Loucy (cell line): ENCODE measurements at regions not wholly inside any gene's neighbourhood (a gene's known extent, or its start where the extent isn't known, plus 50 kb on each side); places are given as distances from the start of the nearest gene placed in this dataset.

Experiments
- H2AFZ ChIP-seq: fragments of 200-600 bp; sonication (generic); 2 replicates; pipeline ENCODE4 v1.6.0; 2016; ENCODE audit warnings: antibody characterized with exemption, mild to moderate bottlenecking, low read length, moderate library complexity
- H3F3A ChIP-seq: fragments of 200-600 bp; 2 replicates; pipeline ENCODE4 v1.6.0; 2016; ENCODE audit warnings: antibody characterized with exemption, low read depth, mild to moderate bottlenecking
- H3K27me3 ChIP-seq: fragments of 200-600 bp; sonication (generic); 2 replicates; pipeline ENCODE4 v1.6.1; 2014; ENCODE audit warnings: low read length, mild to moderate bottlenecking; ENCODE audit not compliant: insufficient read depth, poor library complexity, severe bottlenecking
- H3K36me3 ChIP-seq: fragments of 200-600 bp; sonication (generic); 2 replicates; pipeline ENCODE4 v1.6.1; 2016; ENCODE audit warnings: low read length; ENCODE audit not compliant: insufficient read depth
- H3K4me1 ChIP-seq: fragments of 200-600 bp; sonication (generic); 2 replicates; pipeline ENCODE4 v1.5.1; 2014; ENCODE audit warnings: low read length, mild to moderate bottlenecking; ENCODE audit not compliant: insufficient read depth, poor library complexity, severe bottlenecking
- H3K4me2 ChIP-seq: fragments of 200-600 bp; sonication (generic); 2 replicates; pipeline ENCODE4 v1.6.0; 2014; ENCODE audit warnings: antibody characterized with exemption, low read length, low read depth, mild to moderate bottlenecking; ENCODE audit not compliant: poor library complexity, severe bottlenecking
- H3K4me3 ChIP-seq: fragments of 200-600 bp; sonication (generic); 2 replicates; pipeline ENCODE4 v1.5.1; 2014; ENCODE audit warnings: low read length, mild to moderate bottlenecking, mixed read lengths; ENCODE audit not compliant: poor library complexity, severe bottlenecking
- H3K79me2 ChIP-seq: fragments of 200-600 bp; sonication (generic); 2 replicates; pipeline ENCODE4 v1.6.1; 2014; ENCODE audit warnings: low read length; ENCODE audit not compliant: insufficient read depth
- H3K9ac ChIP-seq: fragments of 200-600 bp; sonication (generic); 2 replicates; pipeline ENCODE4 v1.6.0; 2014; ENCODE audit warnings: mild to moderate bottlenecking, low read depth, low read length, moderate library complexity; ENCODE audit not compliant: poor library complexity, severe bottlenecking
- H3K9me2 ChIP-seq: fragments of 200-600 bp; sonication (generic); replicated peaks from 2 replicates; pipeline ENCODE4 v1.6.1; 2016; ENCODE audit warnings: low read depth, low read length, mixed read lengths
- H3K9me3 ChIP-seq: fragments of 200-600 bp; sonication (generic); 2 replicates; pipeline ENCODE4 v1.6.1; 2014; ENCODE audit warnings: mild to moderate bottlenecking, antibody characterized with exemption, low read length, low read depth; ENCODE audit not compliant: insufficient read depth
- H4K20me1 ChIP-seq: fragments of 200-600 bp; sonication (generic); 2 replicates; pipeline ENCODE4 v1.6.0; 2014; ENCODE audit warnings: antibody characterized with exemption, low read length, mild to moderate bottlenecking; ENCODE audit not compliant: insufficient read depth, poor library complexity, severe bottlenecking
- CTCF ChIP-seq: fragments of 200-600 bp; sonication (generic); conservative IDR thresholded peaks from 2 replicates; pipeline ENCODE4 v1.5.1; 2014; ENCODE audit warnings: mild to moderate bottlenecking, antibody characterized with exemption, low read length
- EZH2phosphoT487 ChIP-seq: fragments of 200-600 bp; IDR thresholded peaks from 2 replicates; pipeline ENCODE4 v1.6.1; 2018; ENCODE audit warnings: antibody characterized with exemption, mild to moderate bottlenecking, moderate library complexity, borderline replicate concordance

- H2AFZ ChIP-seq, result peak overlapping the region; percentile 78
Measured at GRCh38 chr13:87274209-87274819, 396.9 kb upstream of the SLITRK5 start.

GRCh38 chr13:87280139-87280538 is 391.0 kb upstream of the SLITRK5 start:
- no peak overlapping the region for H3K4me3 ChIP-seq
- H3K79me2 ChIP-seq, result no peaks in the 10 kb centered on the region
- no peak overlapping the region for H3K9ac ChIP-seq
- no peaks in the 10 kb centered on the region for H4K20me1 ChIP-seq
- no peaks in the 10 kb centered on the region for H3K36me3 ChIP-seq
- H3K4me2 ChIP-seq, result no peak overlapping the region
- no peaks in the 10 kb centered on the region for H3K9me3 ChIP-seq
- H3K27me3 ChIP-seq, result no peaks in the 10 kb centered on the region
- H3F3A ChIP-seq, result no peaks in the 10 kb centered on the region
- no peaks in the 10 kb centered on the region for H3K9me2 ChIP-seq
- no peaks in the 10 kb centered on the region for H3K4me1 ChIP-seq
- no peak for TF ChIP-seq EZH2phosphoT487
- peak; percentile 18; the same call in 1 of the 2 replicates for TF ChIP-seq CTCF
- no peak overlapping the region for H2AFZ ChIP-seq

More at GRCh38 chr13:87274209-87274819, 396.9 kb upstream of the SLITRK5 start:
- Histone ChIP-seq H3K79me2 (no peaks in the 10 kb centered on the region), H3K9ac (no peak overlapping the region), H3F3A (no peaks in the 10 kb centered on the region), H3K4me3 (no peak overlapping the region), H3K36me3 (no peaks in the 10 kb centered on the region), H3K27me3 (no peaks in the 10 kb centered on the region), H3K4me1 (no peaks in the 10 kb centered on the region), H4K20me1 (no peaks in the 10 kb centered on the region), H3K4me2 (no peak overlapping the region), H3K9me3 (no peaks in the 10 kb centered on the region), H3K9me2 (no peaks in the 10 kb centered on the region)
- TF ChIP-seq CTCF (peak; percentile 79), EZH2phosphoT487 (no peak)

DNA sequence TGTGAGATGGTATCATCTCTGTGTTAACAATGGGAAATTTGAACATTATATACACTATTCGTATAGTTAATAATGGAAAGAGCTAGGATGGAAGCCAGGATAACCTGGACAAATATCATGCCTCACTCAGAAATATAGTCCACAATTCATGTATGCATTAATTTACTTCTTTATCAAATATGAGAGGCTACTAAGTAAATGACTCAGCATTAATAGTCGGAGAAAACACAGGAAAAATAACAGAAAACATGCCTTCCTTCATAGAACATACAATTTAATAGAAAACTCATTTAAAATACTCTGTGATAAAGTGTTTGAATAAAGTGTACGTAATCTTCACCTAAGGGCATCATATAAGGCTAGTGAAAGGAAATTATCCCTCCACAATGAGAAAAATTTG is 383.4 kb upstream of the SLITRK5 start:
- Histone ChIP-seq H3F3A (no peaks in the 10 kb centered on the region), H3K9ac (no peak overlapping the region), H3K36me3 (no peaks in the 10 kb centered on the region), H3K79me2 (no peaks in the 10 kb centered on the region), H3K27me3 (no peaks in the 10 kb centered on the region), H3K4me3 (no peak overlapping the region), H4K20me1 (no peaks in the 10 kb centered on the region), H2AFZ (no peak overlapping the region), H3K4me2 (no peak overlapping the region), H3K9me2 (no peaks in the 10 kb centered on the region), H3K9me3 (no peaks in the 10 kb centered on the region), H3K4me1 (no peaks in the 10 kb centered on the region)
- no peak for TF ChIP-seq CTCF
- TF ChIP-seq EZH2phosphoT487, result no peak
